Dedifferentiated amniotic fluid mesenchymal stem cell (primary cell): ENCODE measurements at regions not wholly inside any gene's neighbourhood (a gene's known extent, or its start where the extent isn't known, plus 50 kb on each side); places are given as distances from the start of the nearest gene placed in this dataset.
"Not testable (repeated sequence)": the region's sequence is repeated elsewhere in the genome, so short reads cannot be mapped to it uniquely, and the experiment has no call there.

Source experiments
- DNase-seq: peaks from one replicate; pipeline ENCODE4 v3.0.0-alpha.2; 2016; ENCODE audit errors: extremely low spot score

GRCh38 chr2:75325594-75325993, 126.3 kb upstream of the TACR1 start:
- no peak for DNase-seq

- DNase-seq: no peak
These were observed 125.6 kb upstream of the TACR1 start for GRCh38 chr2:75324861-75325284.

DNA sequence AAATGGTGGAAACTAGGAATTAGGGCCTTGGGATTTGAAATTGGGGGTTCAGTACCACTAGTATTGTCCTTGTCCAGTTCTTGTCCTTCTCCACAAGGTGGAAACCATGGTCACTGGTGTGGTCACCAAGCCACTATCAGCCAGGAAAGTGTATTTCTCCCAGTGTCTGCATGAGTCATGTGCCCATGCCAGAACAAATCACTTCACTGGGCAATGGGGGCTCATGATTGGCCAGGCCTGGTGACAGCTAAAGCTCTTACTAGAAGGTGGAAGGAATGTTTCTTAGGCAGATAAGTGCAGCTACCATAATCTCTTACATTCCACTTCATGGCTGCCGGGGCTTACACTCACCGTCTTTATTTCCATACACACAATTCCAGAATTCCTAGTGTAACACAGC, 124.8 kb upstream of the TACR1 start:
- DNase-seq: no peak

DNA sequence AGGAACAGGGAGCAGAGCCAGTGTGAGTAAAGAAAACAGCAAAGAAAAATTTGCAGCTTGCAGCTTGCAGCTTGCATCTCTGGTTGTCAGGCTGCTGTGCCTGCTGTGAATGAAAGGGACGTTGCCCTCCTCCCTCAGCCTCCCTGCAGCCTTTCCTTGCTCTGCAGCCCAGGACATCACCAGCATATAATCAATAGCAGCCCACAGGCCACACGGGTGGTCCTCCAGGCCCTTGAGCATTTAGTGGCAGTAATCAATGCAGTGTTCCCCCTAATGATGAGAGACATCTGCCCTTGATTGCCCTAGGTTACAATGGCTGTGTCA, 122.2 kb upstream of the TACR1 start:
- no peak for DNase-seq

- no peak for DNase-seq
These were observed 121.7 kb upstream of the TACR1 start for GRCh38 chr2:75320898-75321598.

DNA sequence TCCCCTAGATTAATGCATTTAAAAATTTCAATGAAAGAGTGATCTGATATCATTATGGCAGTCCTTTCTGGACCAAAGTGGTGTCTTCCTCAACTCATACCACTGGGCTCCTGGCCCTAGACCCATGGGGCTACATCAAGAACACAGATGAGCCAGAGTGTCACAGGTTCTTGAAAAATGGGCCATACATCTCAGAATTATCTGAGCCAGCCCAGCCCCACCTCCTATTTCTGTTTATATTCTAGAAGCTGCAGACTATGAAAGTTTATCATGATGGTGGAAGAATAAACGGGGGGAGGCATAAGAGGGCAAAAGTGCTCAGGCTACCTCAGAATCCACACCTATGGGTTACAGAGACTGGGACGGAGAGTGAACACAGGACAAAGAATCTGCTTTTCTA, 120.6 kb upstream of the TACR1 start:
- DNase-seq: no peak

DNA sequence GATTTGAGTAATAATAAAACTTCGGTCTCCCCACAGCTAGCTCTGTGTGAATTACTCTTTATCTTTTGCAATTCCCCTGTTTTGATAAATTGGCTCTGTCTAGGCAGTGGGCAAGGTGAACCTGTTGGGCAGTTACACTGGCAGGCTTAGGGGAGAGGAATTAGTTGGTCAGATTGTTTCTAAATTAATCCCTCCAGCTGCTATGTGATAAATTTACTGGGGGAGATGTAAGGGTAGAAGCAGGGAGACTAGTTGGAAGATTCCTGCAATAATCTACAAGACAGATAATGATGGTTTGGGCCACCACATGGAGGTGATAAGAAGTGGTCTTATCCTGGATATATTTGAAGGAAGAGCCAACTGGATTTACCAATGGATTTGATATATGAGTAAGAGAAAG, 118.5 kb upstream of the TACR1 start:
- DNase-seq: no peak

- no peak for DNase-seq
These were observed 118.0 kb upstream of the TACR1 start for GRCh38 chr2:75317316-75317715.

DNA sequence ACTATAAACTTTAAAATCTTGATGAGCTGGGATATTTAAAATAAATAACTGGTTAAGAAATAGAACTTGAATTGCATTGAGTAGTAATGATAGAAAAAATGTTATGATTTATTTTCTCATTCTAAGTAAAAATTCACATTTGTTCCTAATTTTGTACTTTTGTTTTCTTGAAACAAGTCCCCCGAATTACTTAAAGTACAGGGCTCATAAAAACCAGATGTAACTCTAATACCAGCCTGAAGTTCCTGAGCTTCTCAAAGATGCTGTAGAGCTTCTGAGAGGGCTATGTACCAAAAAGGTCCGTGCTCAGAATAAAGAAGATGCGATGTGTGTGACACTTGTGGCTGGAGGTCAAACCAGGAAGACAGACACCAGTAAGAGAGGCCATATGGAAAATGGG, 116.1 kb upstream of the TACR1 start:
- no peak for DNase-seq

GRCh38 chr2:75311993-75312392, 112.7 kb upstream of the TACR1 start:
- DNase-seq: no peak

GRCh38 chr2:75311521-75311920, 112.2 kb upstream of the TACR1 start:
- no peak for DNase-seq

GRCh38 chr2:75310876-75311275, 111.6 kb upstream of the TACR1 start:
- DNase-seq: peak; percentile 22

- DNase-seq: no peak
These were observed 110.5 kb upstream of the TACR1 start for GRCh38 chr2:75309596-75310463.

GRCh38 chr2:75303227-75303626, 103.9 kb upstream of the TACR1 start:
- DNase-seq: no peak

- DNase-seq: no peak
These were observed 95.0 kb upstream of the TACR1 start for GRCh38 chr2:75294362-75294761.

- no peak for DNase-seq
These were observed 93.5 kb upstream of the TACR1 start for GRCh38 chr2:75292826-75293225.

DNA sequence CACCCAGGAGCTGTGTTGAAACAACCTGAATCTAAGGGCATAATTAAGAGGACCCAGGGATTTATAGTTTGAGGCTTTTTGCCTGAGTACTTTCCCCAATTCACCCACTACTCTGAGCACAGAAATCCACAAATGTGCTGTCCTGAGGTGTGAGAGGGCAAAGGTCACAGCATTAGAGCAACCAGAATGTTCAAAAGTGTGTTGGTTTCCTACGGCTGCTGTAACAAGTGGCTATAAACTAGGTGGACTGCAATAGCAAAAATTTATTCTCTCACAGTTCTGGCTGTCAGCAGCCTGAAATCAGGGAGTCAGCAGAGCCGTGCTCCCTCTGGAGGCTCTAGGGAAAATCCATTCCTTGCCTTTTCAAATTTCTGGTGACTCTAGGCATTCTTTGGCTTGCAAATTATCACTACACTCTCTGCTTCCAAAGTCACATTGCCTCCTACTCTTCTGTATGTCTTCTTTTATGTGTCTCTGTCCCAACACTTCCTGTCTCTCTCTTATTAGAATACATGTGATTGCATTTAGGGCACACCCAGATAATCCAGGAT, 91.4 kb upstream of the TACR1 start:
- DNase-seq: no peak

GRCh38 chr2:75289771-75290170, 90.5 kb upstream of the TACR1 start:
- peak; percentile 19 for DNase-seq

- not testable (repeated sequence) for DNase-seq
These were observed 89.9 kb upstream of the TACR1 start for GRCh38 chr2:75289178-75289577.

DNA sequence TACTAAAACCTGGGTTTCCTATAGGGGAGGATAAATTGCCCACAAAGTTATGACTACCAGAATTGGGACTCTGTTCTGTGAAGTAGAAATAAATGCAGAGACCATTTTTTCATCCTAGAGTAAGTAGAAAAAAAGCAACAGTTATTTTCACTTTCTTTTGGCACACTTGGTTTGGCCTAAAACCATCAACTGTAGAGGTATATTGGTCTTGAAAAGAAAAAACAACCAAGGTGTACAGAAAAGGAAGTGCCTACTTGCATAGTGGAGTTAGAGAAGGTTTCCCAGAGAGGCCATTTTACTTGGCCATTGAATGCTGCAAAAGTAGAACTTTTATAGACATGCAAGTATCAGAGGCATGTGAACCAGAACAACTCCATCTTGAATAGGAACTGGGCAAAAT, 89.4 kb upstream of the TACR1 start:
- DNase-seq: no peak

DNA sequence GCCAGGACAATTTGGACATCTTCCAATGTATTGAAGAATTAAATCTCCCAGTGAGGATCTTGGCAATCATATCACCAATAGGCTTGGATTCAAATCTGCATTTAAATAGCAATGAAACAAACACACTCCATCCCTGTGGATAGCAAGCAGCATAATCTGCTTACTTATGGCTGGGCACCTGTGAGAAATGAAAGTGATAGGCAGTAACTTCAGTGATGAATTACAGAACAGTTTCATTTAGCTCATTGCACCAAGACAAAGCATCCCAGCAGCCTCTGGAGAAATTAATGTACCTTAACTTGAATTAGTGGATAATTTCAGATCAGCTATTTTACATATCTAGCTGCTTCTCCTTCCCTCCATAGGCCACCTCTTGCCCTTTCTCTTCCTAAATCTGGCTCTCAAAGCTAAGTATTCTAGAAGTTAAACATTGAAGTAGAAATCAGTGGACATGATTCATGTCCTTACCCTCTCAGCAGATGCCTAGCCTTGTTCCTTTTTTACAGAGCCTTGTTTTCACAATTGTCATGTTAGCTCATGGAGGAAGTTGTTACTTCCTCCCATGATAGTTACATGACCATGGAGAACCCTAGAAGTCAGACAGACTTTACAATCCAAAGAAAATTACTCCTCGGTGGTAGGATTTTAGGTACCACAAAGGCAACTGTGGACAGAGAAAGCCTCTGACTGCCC, 88.5 kb upstream of the TACR1 start:
- DNase-seq: no peak

- DNase-seq: no peak
These were observed 85.0 kb upstream of the TACR1 start for GRCh38 chr2:75284345-75284744.
